WERI-Rb-1 (cell line): ENCODE measurements at regions not wholly inside any gene's neighbourhood (a gene's known extent, or its start where the extent isn't known, plus 50 kb on each side); places are given as distances from the start of the nearest gene placed in this dataset.

Experiments used
- DNase-seq: peaks from one replicate; pipeline ENCODE4 v3.0.0-alpha.2; 2020
- H3K27ac ChIP-seq: fragments of 250-450 bp; sonication (Bioruptor Pico); 2 replicates; pipeline ENCODE4 v1.5.1; 2020; ENCODE audit warnings: mild to moderate bottlenecking, moderate library complexity
- H3K27me3 ChIP-seq: fragments of 250-450 bp; sonication (Bioruptor Pico); 2 replicates; pipeline ENCODE4 v1.5.1; 2021; ENCODE audit warnings: mild to moderate bottlenecking, low read depth, moderate library complexity; ENCODE audit not compliant: insufficient read depth, severe bottlenecking
- H3K36me3 ChIP-seq: fragments of 250-450 bp; sonication (Bioruptor Pico); 2 replicates; pipeline ENCODE4 v1.5.1; 2020; ENCODE audit warnings: mild to moderate bottlenecking, moderate library complexity
- H3K4me3 ChIP-seq: 2 replicates; pipeline ENCODE4 v1.5.1; 2011; ENCODE audit warnings: low read depth, mild to moderate bottlenecking, control low read depth, low read length
- H3K9me3 ChIP-seq: fragments of 250-450 bp; sonication (Bioruptor Pico); 2 replicates; pipeline ENCODE4 v1.5.1; 2021; ENCODE audit warnings: mild to moderate bottlenecking, moderate library complexity; ENCODE audit not compliant: severe bottlenecking
- TF ChIP-seq, protein P1 (sequence below): IDR thresholded peaks from 2 replicates; pipeline ENCODE4 v1.5.1; 2011; ENCODE audit warnings: low read depth, mild to moderate bottlenecking, control low read depth, inconsistent platforms, low read length

GRCh38 chr6:90739339-90739738 lies 152.5 kb upstream of the MAP3K7 start:
- Histone ChIP-seq H3K9me3 (no peaks in the 10 kb centered on the region), H3K36me3 (no peaks in the 10 kb centered on the region), H3K27me3 (no peaks in the 10 kb centered on the region), H3K27ac (no peak overlapping the region), H3K4me3 (no peak overlapping the region)
- DNase-seq = no peak
- TF ChIP-seq, protein P1, sequence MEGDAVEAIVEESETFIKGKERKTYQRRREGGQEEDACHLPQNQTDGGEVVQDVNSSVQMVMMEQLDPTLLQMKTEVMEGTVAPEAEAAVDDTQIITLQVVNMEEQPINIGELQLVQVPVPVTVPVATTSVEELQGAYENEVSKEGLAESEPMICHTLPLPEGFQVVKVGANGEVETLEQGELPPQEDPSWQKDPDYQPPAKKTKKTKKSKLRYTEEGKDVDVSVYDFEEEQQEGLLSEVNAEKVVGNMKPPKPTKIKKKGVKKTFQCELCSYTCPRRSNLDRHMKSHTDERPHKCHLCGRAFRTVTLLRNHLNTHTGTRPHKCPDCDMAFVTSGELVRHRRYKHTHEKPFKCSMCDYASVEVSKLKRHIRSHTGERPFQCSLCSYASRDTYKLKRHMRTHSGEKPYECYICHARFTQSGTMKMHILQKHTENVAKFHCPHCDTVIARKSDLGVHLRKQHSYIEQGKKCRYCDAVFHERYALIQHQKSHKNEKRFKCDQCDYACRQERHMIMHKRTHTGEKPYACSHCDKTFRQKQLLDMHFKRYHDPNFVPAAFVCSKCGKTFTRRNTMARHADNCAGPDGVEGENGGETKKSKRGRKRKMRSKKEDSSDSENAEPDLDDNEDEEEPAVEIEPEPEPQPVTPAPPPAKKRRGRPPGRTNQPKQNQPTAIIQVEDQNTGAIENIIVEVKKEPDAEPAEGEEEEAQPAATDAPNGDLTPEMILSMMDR = no peak

DNA sequence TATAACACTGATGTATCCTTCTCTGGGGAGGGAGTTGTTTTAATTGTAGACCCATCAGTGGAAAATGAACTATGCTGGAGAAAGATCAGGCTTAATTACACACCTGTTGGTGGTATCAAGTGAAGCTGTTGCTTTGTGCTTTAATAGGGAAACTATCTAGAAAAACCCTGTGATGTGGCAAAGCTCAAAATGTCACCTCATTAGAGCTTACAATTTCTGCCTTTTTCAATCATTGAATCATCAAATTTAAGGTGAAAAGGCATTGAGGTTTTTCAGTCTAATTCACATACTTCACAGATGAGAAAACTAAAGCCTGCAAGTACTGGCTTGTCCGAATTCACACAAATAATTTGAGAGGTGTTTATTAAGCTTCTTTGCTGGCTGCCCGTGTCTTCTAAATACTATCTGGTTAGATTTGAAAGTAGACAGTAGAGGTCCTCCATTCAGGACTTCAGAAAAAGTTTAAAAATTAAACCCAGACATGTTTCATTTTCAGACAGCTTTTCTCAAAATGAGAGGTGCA lies 143.3 kb upstream of the MAP3K7 start:
- Histone ChIP-seq H3K36me3 (no peaks in the 10 kb centered on the region), H3K27me3 (no peaks in the 10 kb centered on the region), H3K9me3 (no peaks in the 10 kb centered on the region), H3K4me3 (no peak overlapping the region), H3K27ac (no peak overlapping the region)
- no peak for DNase-seq
- TF ChIP-seq, protein P1 = no peak

- DNase-seq = no peak
- Histone ChIP-seq H3K36me3 (no peaks in the 10 kb centered on the region), H3K27me3 (no peaks in the 10 kb centered on the region), H3K9me3 (no peaks in the 10 kb centered on the region), H3K4me3 (no peak overlapping the region), H3K27ac (no peak overlapping the region)
- TF ChIP-seq, protein P1 = no peak
Observed at GRCh38 chr6:90729057-90729456, 142.2 kb upstream of the MAP3K7 start.

- H3K36me3 ChIP-seq = no peaks in the 10 kb centered on the region
- no peak overlapping the region for H3K4me3 ChIP-seq
- TF ChIP-seq, protein P1 = no peak
- no peak for DNase-seq
- H3K9me3 ChIP-seq = no peaks in the 10 kb centered on the region
- no peak overlapping the region for H3K27ac ChIP-seq
- H3K27me3 ChIP-seq = no peaks in the 10 kb centered on the region
Observed at GRCh38 chr6:90722648-90723047, 135.8 kb upstream of the MAP3K7 start.

- no peak overlapping the region for H3K4me3 ChIP-seq
- H3K9me3 ChIP-seq = no peaks in the 10 kb centered on the region
- DNase-seq = no peak
- H3K27me3 ChIP-seq = no peaks in the 10 kb centered on the region
- H3K27ac ChIP-seq = no peak overlapping the region
- TF ChIP-seq, protein P1 = no peak
- H3K36me3 ChIP-seq = no peaks in the 10 kb centered on the region
Observed at GRCh38 chr6:90720404-90720803, 133.5 kb upstream of the MAP3K7 start.

DNA sequence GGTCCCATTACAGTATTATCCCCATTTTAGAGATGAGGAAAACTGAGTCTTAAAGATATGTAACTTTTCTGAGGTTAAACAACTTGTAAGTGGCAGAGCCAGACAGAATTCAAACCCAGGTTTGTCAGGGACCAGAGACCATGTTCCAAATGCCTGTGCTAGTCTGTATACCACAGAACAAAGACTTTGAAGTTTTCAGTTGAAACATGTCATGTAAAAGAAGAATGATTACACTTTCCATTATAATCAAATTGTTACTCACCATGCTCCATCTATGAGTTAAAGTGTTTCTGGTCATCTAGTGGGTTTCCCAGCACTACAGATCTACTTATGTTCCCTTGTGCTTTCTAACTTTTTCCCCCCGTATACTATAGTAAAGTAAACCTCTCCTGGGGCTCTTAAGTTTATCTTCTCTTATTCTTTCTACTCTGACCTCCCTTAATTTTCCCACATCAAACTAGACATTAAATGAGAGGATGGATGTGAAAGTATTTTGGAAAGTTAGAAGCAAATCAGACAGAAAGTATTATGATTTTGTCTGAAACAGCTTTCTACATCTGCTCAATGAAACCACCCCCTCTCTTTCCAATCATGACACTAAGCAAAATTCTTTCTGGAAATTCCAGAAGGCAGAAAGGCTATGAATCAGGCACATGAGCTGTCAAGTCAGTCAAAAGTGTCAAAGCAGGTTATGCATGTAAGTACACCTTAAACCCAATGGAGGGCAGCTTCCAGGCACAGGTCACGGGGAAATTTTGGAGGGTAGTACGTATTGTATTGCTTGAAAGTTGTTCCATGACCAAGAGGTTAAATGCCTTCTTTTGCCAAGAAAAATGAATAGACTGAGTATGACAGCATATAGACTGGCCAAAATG lies 132.7 kb upstream of the MAP3K7 start:
- Histone ChIP-seq H3K36me3 (no peaks in the 10 kb centered on the region), H3K4me3 (no peak overlapping the region), H3K27ac (no peak overlapping the region), H3K27me3 (no peaks in the 10 kb centered on the region), H3K9me3 (no peaks in the 10 kb centered on the region)
- no peak for DNase-seq
- TF ChIP-seq, protein P1 = no peak
